ENCODE measurements at regions not wholly inside any gene's neighbourhood (a gene's known extent, or its start where the extent isn't known, plus 50 kb on each side); places are given as distances from the start of the nearest gene placed in this dataset.

DNA sequence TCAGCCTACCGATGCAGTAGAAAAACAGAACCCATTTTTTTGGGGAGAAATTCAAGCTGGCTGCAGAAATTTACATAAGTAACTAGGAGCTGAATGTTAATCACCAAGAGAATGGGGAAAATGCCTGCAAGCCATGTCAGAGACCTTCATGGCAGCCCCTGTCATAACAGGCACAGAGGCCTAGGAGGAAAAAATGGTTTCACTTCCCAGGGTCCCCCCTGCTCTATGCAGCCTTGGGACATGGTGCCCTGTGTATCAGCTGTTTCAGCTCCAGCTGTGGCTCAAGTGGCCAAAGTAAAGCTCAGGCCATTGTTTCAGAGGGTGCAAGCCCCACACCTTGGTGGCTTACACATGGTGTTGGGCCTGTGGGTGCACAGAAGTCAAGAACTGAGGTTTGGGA is 842.5 kb downstream of the FLRT2 start:
- no peak for TF ChIP-seq POLR2A (IDR thresholded peaks at IDR 0.05; ENCODE audit: low read depth)
- TF ChIP-seq, protein P1, sequence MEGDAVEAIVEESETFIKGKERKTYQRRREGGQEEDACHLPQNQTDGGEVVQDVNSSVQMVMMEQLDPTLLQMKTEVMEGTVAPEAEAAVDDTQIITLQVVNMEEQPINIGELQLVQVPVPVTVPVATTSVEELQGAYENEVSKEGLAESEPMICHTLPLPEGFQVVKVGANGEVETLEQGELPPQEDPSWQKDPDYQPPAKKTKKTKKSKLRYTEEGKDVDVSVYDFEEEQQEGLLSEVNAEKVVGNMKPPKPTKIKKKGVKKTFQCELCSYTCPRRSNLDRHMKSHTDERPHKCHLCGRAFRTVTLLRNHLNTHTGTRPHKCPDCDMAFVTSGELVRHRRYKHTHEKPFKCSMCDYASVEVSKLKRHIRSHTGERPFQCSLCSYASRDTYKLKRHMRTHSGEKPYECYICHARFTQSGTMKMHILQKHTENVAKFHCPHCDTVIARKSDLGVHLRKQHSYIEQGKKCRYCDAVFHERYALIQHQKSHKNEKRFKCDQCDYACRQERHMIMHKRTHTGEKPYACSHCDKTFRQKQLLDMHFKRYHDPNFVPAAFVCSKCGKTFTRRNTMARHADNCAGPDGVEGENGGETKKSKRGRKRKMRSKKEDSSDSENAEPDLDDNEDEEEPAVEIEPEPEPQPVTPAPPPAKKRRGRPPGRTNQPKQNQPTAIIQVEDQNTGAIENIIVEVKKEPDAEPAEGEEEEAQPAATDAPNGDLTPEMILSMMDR (IDR thresholded peaks at IDR 0.05): no peak
- TF ChIP-seq POLR2AphosphoS5 (IDR thresholded peaks at IDR 0.05): no peak
